Psoas muscle (tissue), 7 donors: ENCODE measurements at regions not wholly inside any gene's neighbourhood (a gene's known extent, or its start where the extent isn't known, plus 50 kb on each side); places are given as distances from the start of the nearest gene placed in this dataset.

Experiments used
- ATAC-seq, 4 donors: fragments of 200-7000 bp; cut with Tn5 transposase; one replicate each; pipeline ENCODE4 v1.9.1; 2020; ENCODE audit warnings: moderate library complexity in 3 of 4, mild to moderate bottlenecking in 2 of 4
- DNase-seq, 2 donors: peaks; one replicate each; pipeline ENCODE4 v3.0.0-alpha.2; 2020
- H3K27ac ChIP-seq: fragments of 200-600 bp; one replicate; pipeline ENCODE4 v1.8.0; 2022
- H3K27me3 ChIP-seq, 3 donors: fragments of 200-600 bp in 1 of 3; one replicate each; pipeline versions ENCODE4 v1.6.1 to v1.8.0; 2013 to 2022; ENCODE audit warnings: low read length in 2 of 3, mild to moderate bottlenecking in 2 of 3, moderate library complexity in 1 of 3; ENCODE audit not compliant: insufficient read depth in 3 of 3
- H3K36me3 ChIP-seq, 2 donors: fragments of 200-600 bp in 1 of 2; one replicate each; pipeline versions ENCODE4 v1.6.1 to v1.8.0; 2013 to 2022; ENCODE audit warnings: low read depth in 1 of 2, mild to moderate bottlenecking in 1 of 2, moderate library complexity in 1 of 2; ENCODE audit not compliant: insufficient read depth in 1 of 2
- H3K4me1 ChIP-seq: fragments of 200-600 bp; one replicate; pipeline ENCODE4 v1.8.0; 2022
- H3K4me3 ChIP-seq: fragments of 200-600 bp; one replicate; pipeline ENCODE4 v1.8.0; 2022; ENCODE audit warnings: mild to moderate bottlenecking
- H3K9me3 ChIP-seq: fragments of 200-600 bp; one replicate; pipeline ENCODE4 v1.8.0; 2022
- WGBS, 3 donors: extraction: QIAGEN DNeasy Blood & Tissue Kit; methylation state at CpG; one replicate each; pipeline versions ENCODE4 v1.1.6 to v1.1.7; 2013; 5-methylcytosine and 5-hydroxymethylcytosine counted together
- intact Hi-C, 2 donors: fragments of 100-400 bp; cut with DNase I; formaldehyde crosslinking; loops; one replicate each; pipeline versions ENCODE4 v1.11.0 to v1.14.2; 2022
- TF ChIP-seq, protein P1 (sequence below): fragments of 200-600 bp; IDR thresholded peaks from one replicate; pipeline ENCODE4 v1.8.0; 2022; ENCODE audit warnings: antibody characterized with exemption
- donor health status: healthy with polysubstance abuse.
- donor health status: DM: no; HTN: no; CAD: no; lungs with moderate emphysema.
- donor health status: Bipolar disorder and iron deficiency.
- donor health status: healthy.
- donor health status: DM: yes; HTN: yes; CAD: no.
- donor health status: DM: no; HTN: no; CAD: no.
- donor health status: DM: yes; HTN: yes; CAD: no.

DNA sequence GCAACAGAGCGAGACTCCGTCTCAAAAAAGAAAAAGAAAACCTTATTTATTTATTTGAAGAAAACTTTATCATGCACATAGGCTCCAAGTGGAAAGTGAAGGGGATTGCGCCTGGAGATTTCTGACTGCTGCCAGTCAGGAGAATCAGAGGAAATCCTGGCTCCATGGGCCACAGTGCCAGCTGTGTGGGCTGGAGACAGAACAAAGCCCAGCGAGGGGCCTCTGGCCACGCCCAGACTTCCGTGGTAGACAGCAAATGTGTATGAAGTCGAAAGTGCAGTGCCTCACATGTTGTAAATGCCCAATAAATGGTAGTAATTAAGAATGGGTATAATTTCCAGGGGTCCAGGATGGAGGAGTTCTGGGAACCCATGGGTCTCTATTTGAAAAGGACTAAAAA, 75.8 kb upstream of the WWC1 start:
- Histone ChIP-seq H3K9me3 (no peaks in the 10 kb centered on the region), H3K4me1 (no peaks in the 10 kb centered on the region), H3K27me3 (peaks cover 0 to 1% (median 0%) of the 10 kb centered on the region in 3 donors), H3K4me3 (no peak overlapping the region), H3K36me3 (no peaks in the 10 kb centered on the region), H3K27ac (no peak overlapping the region)
- intact Hi-C loops = loop anchor here (5.0 to 10.0 kb wide), 2 partner anchors 491 to 493 kb away; no protein-coding TSS in a partner anchor
- no peak for ATAC-seq
- DNase-seq = no peak
- TF ChIP-seq, protein P1, sequence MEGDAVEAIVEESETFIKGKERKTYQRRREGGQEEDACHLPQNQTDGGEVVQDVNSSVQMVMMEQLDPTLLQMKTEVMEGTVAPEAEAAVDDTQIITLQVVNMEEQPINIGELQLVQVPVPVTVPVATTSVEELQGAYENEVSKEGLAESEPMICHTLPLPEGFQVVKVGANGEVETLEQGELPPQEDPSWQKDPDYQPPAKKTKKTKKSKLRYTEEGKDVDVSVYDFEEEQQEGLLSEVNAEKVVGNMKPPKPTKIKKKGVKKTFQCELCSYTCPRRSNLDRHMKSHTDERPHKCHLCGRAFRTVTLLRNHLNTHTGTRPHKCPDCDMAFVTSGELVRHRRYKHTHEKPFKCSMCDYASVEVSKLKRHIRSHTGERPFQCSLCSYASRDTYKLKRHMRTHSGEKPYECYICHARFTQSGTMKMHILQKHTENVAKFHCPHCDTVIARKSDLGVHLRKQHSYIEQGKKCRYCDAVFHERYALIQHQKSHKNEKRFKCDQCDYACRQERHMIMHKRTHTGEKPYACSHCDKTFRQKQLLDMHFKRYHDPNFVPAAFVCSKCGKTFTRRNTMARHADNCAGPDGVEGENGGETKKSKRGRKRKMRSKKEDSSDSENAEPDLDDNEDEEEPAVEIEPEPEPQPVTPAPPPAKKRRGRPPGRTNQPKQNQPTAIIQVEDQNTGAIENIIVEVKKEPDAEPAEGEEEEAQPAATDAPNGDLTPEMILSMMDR = no peak
- WGBS, 3 donors = 52 to 58% (median 55%) methylated on average over 7 of the region's 7 CpGs

DNA sequence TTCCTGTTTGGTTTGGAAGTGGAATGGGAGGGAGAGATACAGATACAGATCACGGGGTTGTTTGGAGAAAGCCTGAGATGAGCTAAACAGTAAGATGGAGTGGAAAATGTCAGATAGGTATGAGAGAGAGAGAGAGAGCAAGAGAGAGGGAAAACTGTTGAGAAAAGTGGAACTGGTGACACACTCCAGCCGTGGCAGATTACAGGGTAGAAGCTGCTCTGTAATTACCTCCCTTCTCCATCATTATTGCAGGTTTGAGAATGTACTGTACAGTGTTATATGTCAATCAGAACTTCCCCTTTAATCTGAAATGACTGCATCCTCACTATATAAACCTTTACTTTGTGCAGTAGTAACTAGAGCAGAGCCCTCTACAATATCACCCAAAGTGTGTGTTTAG, 74.5 kb upstream of the WWC1 start:
- H3K4me3 ChIP-seq = no peak overlapping the region
- TF ChIP-seq, protein P1 = no peak
- H3K36me3 ChIP-seq = no peaks in the 10 kb centered on the region
- H3K27me3 ChIP-seq = peaks cover 0 to 1% (median 0%) of the 10 kb centered on the region in 3 donors
- ATAC-seq (no peak), DNase-seq (no peak)
- no peak overlapping the region for H3K27ac ChIP-seq
- H3K9me3 ChIP-seq = no peaks in the 10 kb centered on the region
- 60 to 76% (median 72%) methylated on average over 2 of the region's 2 CpGs for WGBS, 3 donors
- intact Hi-C loops = loop anchor here (5.0 to 10.0 kb wide), 2 partner anchors 492 to 495 kb away; no protein-coding TSS in a partner anchor
- no peaks in the 10 kb centered on the region for H3K4me1 ChIP-seq

DNA sequence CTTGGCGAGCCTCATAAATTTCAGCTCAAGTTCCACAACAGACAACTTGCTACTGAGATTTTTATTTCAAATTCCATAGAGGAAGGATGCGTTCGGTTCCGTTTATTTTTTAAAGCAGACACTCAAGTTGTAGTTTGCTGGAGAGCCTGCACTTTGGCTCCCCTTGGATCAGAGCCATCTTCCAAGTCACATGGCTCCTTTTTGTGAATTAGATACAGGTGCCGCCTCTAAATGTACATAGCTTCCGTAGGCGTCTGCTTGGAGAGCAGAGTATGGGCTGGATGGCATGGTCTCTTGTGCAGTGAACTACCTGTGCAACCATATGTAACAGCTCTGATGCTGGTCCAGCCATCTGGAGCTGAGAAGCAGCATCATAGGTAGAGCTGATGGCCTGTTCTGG, 73.9 kb upstream of the WWC1 start:
- no peak for ATAC-seq
- WGBS, 3 donors = 67 to 73% (median 70%) methylated on average over 7 of the region's 7 CpGs
- TF ChIP-seq, protein P1 = no peak

DNA sequence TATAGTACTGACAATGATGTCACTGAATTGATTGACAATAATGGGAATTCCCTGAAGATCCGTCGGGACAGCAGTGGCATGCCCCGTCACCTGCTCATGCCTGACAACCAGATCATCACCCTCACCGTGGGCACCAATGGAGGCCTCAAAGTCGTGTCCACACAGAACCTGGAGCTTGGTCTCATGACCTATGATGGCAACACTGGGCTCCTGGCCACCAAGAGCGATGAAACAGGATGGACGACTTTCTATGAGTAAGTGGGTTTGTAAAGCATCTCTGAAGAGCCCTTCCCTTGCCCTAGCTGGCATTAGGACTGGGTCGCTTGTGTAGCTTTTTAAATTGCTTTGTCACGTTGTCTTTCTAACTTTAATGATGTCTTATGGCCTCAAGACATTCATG, 72.7 kb upstream of the WWC1 start:
- intact Hi-C loops = loop anchor here (5.0 to 10.0 kb wide), 2 partner anchors 494 to 496 kb away; no protein-coding TSS in a partner anchor
- H3K27me3 ChIP-seq = no peaks in the 10 kb centered on the region
- no peak for DNase-seq
- no peak for ATAC-seq
- TF ChIP-seq, protein P1 = no peak
- H3K9me3 ChIP-seq = no peaks in the 10 kb centered on the region
- H3K4me1 ChIP-seq = no peaks in the 10 kb centered on the region
- H3K36me3 ChIP-seq = no peaks in the 10 kb centered on the region
- H3K4me3 ChIP-seq = no peak overlapping the region
- H3K27ac ChIP-seq = no peak overlapping the region
- WGBS, 3 donors = 77 to 87% (median 77%) methylated on average over 9 of the region's 9 CpGs

More for the DNA sequence above, 73.9 kb upstream of the WWC1 start:
- Histone ChIP-seq H3K36me3 (no peaks in the 10 kb centered on the region), H3K4me3 (no peak overlapping the region), H3K27me3 (peaks cover 0 to 1% (median 0%) of the 10 kb centered on the region in 3 donors), H3K9me3 (no peaks in the 10 kb centered on the region), H3K4me1 (no peaks in the 10 kb centered on the region), H3K27ac (no peak overlapping the region)
- no peak for DNase-seq
- intact Hi-C loops = loop anchor here (5.0 to 10.0 kb wide), 2 partner anchors 493 to 495 kb away; no protein-coding TSS in a partner anchor
